GM23248 (cell line): ENCODE measurements at regions not wholly inside any gene's neighbourhood (a gene's known extent, or its start where the extent isn't known, plus 50 kb on each side); places are given as distances from the start of the nearest gene placed in this dataset.

Experiments
- DNase-seq: peaks from one replicate; pipeline ENCODE4 v3.0.0-alpha.2; 2015
- H2AFZ ChIP-seq: fragments of 200-600 bp; sonication (generic); 2 replicates; pipeline ENCODE4 v1.6.1; 2016; ENCODE audit warnings: antibody characterized with exemption
- H3F3A ChIP-seq: fragments of 200-600 bp; sonication (generic); 2 replicates; pipeline ENCODE4 v1.6.1; 2016; ENCODE audit warnings: mild to moderate bottlenecking, antibody characterized with exemption, mixed run types; ENCODE audit not compliant: insufficient read depth
- H3K27ac ChIP-seq: fragments of 200-600 bp; sonication (generic); 2 replicates; pipeline ENCODE4 v1.5.1; 2016; ENCODE audit warnings: mild to moderate bottlenecking
- H3K27me3 ChIP-seq: fragments of 200-600 bp; sonication (generic); replicated peaks from 2 replicates; pipeline ENCODE4 v1.6.1; 2016; ENCODE audit warnings: mild to moderate bottlenecking; ENCODE audit not compliant: insufficient read depth
- H3K36me3 ChIP-seq: fragments of 200-600 bp; sonication (generic); 2 replicates; pipeline ENCODE4 v1.6.1; 2016; ENCODE audit warnings: low read depth, mild to moderate bottlenecking
- H3K4me1 ChIP-seq: fragments of 200-600 bp; sonication (generic); 2 replicates; pipeline ENCODE4 v1.6.1; 2016; ENCODE audit warnings: mild to moderate bottlenecking; ENCODE audit not compliant: insufficient read depth
- H3K4me2 ChIP-seq: fragments of 200-600 bp; sonication (generic); one replicate; pipeline ENCODE4 v1.6.1; 2016; ENCODE audit warnings: mild to moderate bottlenecking; ENCODE audit not compliant: unreplicated experiment
- H3K4me3 ChIP-seq: fragments of 200-600 bp; sonication (generic); 2 replicates; pipeline ENCODE4 v1.5.1; 2016; ENCODE audit warnings: mild to moderate bottlenecking
- H3K79me2 ChIP-seq: fragments of 200-600 bp; sonication (generic); 2 replicates; pipeline ENCODE4 v1.6.1; 2016; ENCODE audit warnings: mild to moderate bottlenecking; ENCODE audit not compliant: insufficient read depth
- H3K9ac ChIP-seq: fragments of 200-600 bp; sonication (generic); 2 replicates; pipeline ENCODE4 v1.6.1; 2016; ENCODE audit warnings: mild to moderate bottlenecking
- H3K9me2 ChIP-seq: fragments of 200-600 bp; sonication (generic); 2 replicates; pipeline ENCODE4 v1.6.1; 2016; ENCODE audit warnings: mixed run types, mild to moderate bottlenecking, moderate library complexity; ENCODE audit not compliant: insufficient read depth
- H3K9me3 ChIP-seq: fragments of 200-600 bp; sonication (generic); one replicate; pipeline ENCODE4 v1.6.1; 2017; ENCODE audit warnings: low read depth
- H4K20me1 ChIP-seq: fragments of 200-600 bp; sonication (generic); 2 replicates; pipeline ENCODE4 v1.6.0; 2016; ENCODE audit not compliant: insufficient read depth
- EZH2 ChIP-seq: fragments of 200-600 bp; sonication (generic); IDR thresholded peaks from 2 replicates; pipeline ENCODE4 v1.6.1; 2018; ENCODE audit warnings: antibody characterized with exemption, mild to moderate bottlenecking; ENCODE audit not compliant: insufficient read depth, poor library complexity, severe bottlenecking
- EZH2phosphoT487 ChIP-seq: fragments of 200-600 bp; sonication (generic); IDR thresholded peaks from 2 replicates; pipeline ENCODE4 v1.6.1; 2018; ENCODE audit warnings: antibody characterized with exemption, moderate library complexity, mild to moderate bottlenecking, low read depth; ENCODE audit not compliant: insufficient read depth
- WGBS, 2 experiments: methylation state at CpG; one replicate each; pipeline ENCODE4 v1.1.6; 2015 to 2017; ENCODE audit warnings: low lambda C conversion rate in 2 of 2, low coverage in 1 of 2; ENCODE audit errors: missing lambda C conversion rate in 2 of 2; 5-methylcytosine and 5-hydroxymethylcytosine counted together
- in situ Hi-C: fragments of 300-500 bp; cut with MboI; formaldehyde crosslinking; loops from 2 replicates; pipeline ENCODE4 v1.15.0; 2020

GRCh38 chr1:101356013-101356412 lies 119.2 kb downstream of the S1PR1 start:
- H3K27ac ChIP-seq = no peak overlapping the region

GRCh38 chr1:101356604-101357443 lies 120.0 kb downstream of the S1PR1 start:
- no peak overlapping the region for H3K27ac ChIP-seq
- no peak overlapping the region for H3K4me3 ChIP-seq
- no peaks in the 10 kb centered on the region for H3K36me3 ChIP-seq
- H2AFZ ChIP-seq = no peak overlapping the region
- no peaks in the 10 kb centered on the region for H3K79me2 ChIP-seq
- H3K9me3 ChIP-seq = no peaks in the 10 kb centered on the region
- no peaks in the 10 kb centered on the region for H4K20me1 ChIP-seq
- WGBS, 2 experiments = 11 to 12% methylated on average over 5 of the region's 5 CpGs
- in situ Hi-C loops = no loop called here
- peaks cover 22% of the 10 kb centered on the region for H3K27me3 ChIP-seq
- no peak for DNase-seq
- no peak for TF ChIP-seq EZH2phosphoT487
- no peak for TF ChIP-seq EZH2
- no peak overlapping the region for H3K4me2 ChIP-seq
- H3K9ac ChIP-seq = no peak overlapping the region
- no peaks in the 10 kb centered on the region for H3K9me2 ChIP-seq
- no peaks in the 10 kb centered on the region for H3F3A ChIP-seq
- H3K4me1 ChIP-seq = no peaks in the 10 kb centered on the region

More at GRCh38 chr1:101356013-101356412, 119.2 kb downstream of the S1PR1 start:
- 91 to 92% methylated on average over 3 of the region's 3 CpGs for WGBS, 2 experiments
- in situ Hi-C loops = no loop called here
- H3K4me1 ChIP-seq = no peaks in the 10 kb centered on the region
- H3K27me3 ChIP-seq = peaks cover 22% of the 10 kb centered on the region
- H3K4me2 ChIP-seq = no peak overlapping the region
- no peaks in the 10 kb centered on the region for H3K9me2 ChIP-seq
- no peak overlapping the region for H2AFZ ChIP-seq
- H3K9ac ChIP-seq = no peak overlapping the region
- no peaks in the 10 kb centered on the region for H3F3A ChIP-seq
- no peak overlapping the region for H3K4me3 ChIP-seq
- DNase-seq = no peak
- no peak for TF ChIP-seq EZH2phosphoT487
- TF ChIP-seq EZH2 = no peak
- H3K36me3 ChIP-seq = no peaks in the 10 kb centered on the region
- H4K20me1 ChIP-seq = no peaks in the 10 kb centered on the region
- no peaks in the 10 kb centered on the region for H3K79me2 ChIP-seq
- no peaks in the 10 kb centered on the region for H3K9me3 ChIP-seq

GRCh38 chr1:101357444-101357986 lies 120.7 kb downstream of the S1PR1 start:
- H3K9me3 ChIP-seq = no peaks in the 10 kb centered on the region
- H3K4me3 ChIP-seq = no peak overlapping the region
- no peaks in the 10 kb centered on the region for H3K4me1 ChIP-seq
- no peaks in the 10 kb centered on the region for H3F3A ChIP-seq
- H3K79me2 ChIP-seq = no peaks in the 10 kb centered on the region
- H3K36me3 ChIP-seq = no peaks in the 10 kb centered on the region
- peaks cover 22% of the 10 kb centered on the region for H3K27me3 ChIP-seq
- H3K9me2 ChIP-seq = no peaks in the 10 kb centered on the region
- WGBS, 2 experiments = 46% methylated on average over 4 of the region's 4 CpGs
- H3K4me2 ChIP-seq = no peak overlapping the region
- TF ChIP-seq EZH2phosphoT487 (no peak), EZH2 (no peak)
- no peak overlapping the region for H3K27ac ChIP-seq
- H3K9ac ChIP-seq = no peak overlapping the region
- H2AFZ ChIP-seq = no peak overlapping the region
- in situ Hi-C loops = no loop called here
- DNase-seq = peak; percentile 72
- H4K20me1 ChIP-seq = no peaks in the 10 kb centered on the region

GRCh38 chr1:101360506-101360905 lies 123.7 kb downstream of the S1PR1 start:
- in situ Hi-C loops = no loop called here
- no peak for TF ChIP-seq EZH2phosphoT487
- TF ChIP-seq EZH2 = no peak
- peak; percentile 10 for DNase-seq
- WGBS, 2 experiments = 28 to 34% methylated on average over 3 of the region's 3 CpGs
- H3K9me3 ChIP-seq = no peaks in the 10 kb centered on the region
- peaks cover 6% of the 10 kb centered on the region for H3K4me1 ChIP-seq
- no peaks in the 10 kb centered on the region for H3K9me2 ChIP-seq
- peaks cover 17% of the 10 kb centered on the region for H3K27me3 ChIP-seq
- no peaks in the 10 kb centered on the region for H3K36me3 ChIP-seq
- H3K9ac ChIP-seq = no peak overlapping the region
- no peak overlapping the region for H3K4me3 ChIP-seq
- no peaks in the 10 kb centered on the region for H4K20me1 ChIP-seq
- H2AFZ ChIP-seq = no peak overlapping the region
- H3K4me2 ChIP-seq = no peak overlapping the region
- no peaks in the 10 kb centered on the region for H3K79me2 ChIP-seq
- peaks cover 2% of the 10 kb centered on the region; the same call in 1 of the 2 replicates for H3F3A ChIP-seq
- no peak overlapping the region for H3K27ac ChIP-seq
